Cardiac muscle cell (in vitro differentiated cells and primary cell): ENCODE measurements at regions not wholly inside any gene's neighbourhood (a gene's known extent, or its start where the extent isn't known, plus 50 kb on each side); places are given as distances from the start of the nearest gene placed in this dataset.

Experiments used
- DNase-seq, 2 donors: peaks; one replicate each; pipeline versions ENCODE4 v3.0.0 to v3.0.0-alpha.2; 2010 to 2017; ENCODE audit warnings: low read depth in 1 of 2, low spot score in 1 of 2
- H3K27ac ChIP-seq: fragments of 200-600 bp; sonication (generic); 2 replicates; pipeline ENCODE4 v1.5.1; 2016
- H3K27me3 ChIP-seq: fragments of 200-600 bp; sonication (generic); 2 replicates; pipeline ENCODE4 v1.6.0; 2016; ENCODE audit warnings: control low read depth
- H3K36me3 ChIP-seq: fragments of 200-600 bp; sonication (generic); 2 replicates; pipeline ENCODE4 v1.5.1; 2016; ENCODE audit warnings: control low read depth
- H3K4me1 ChIP-seq: fragments of 200-600 bp; sonication (generic); 2 replicates; pipeline ENCODE4 v1.8.1; 2017; ENCODE audit warnings: low read depth, mild to moderate bottlenecking, mixed run types
- H3K4me3 ChIP-seq: fragments of 200-600 bp; sonication (generic); 2 replicates; pipeline ENCODE4 v1.5.1; 2016; ENCODE audit warnings: mild to moderate bottlenecking
- H3K9me3 ChIP-seq: fragments of 200-600 bp; sonication (generic); 2 replicates; pipeline ENCODE4 v1.5.1; 2017; ENCODE audit warnings: low read depth, mild to moderate bottlenecking, control low read depth
- CTCF ChIP-seq: IDR thresholded peaks from 2 replicates; pipeline ENCODE4 v1.5.1; 2012; ENCODE audit warnings: low read depth, mild to moderate bottlenecking, low read length

GRCh38 chr17:22694362-22695227 is 1002.3 kb downstream of the KCNJ18 start:
- H3K9me3 ChIP-seq: no peaks in the 10 kb centered on the region
- H3K4me1 ChIP-seq: no peaks in the 10 kb centered on the region
- no peak for DNase-seq

GRCh38 chr17:22695228-22695619 is 1002.9 kb downstream of the KCNJ18 start:
- Histone ChIP-seq H3K4me3 (no peak overlapping the region), H3K36me3 (no peaks in the 10 kb centered on the region), H3K4me1 (no peaks in the 10 kb centered on the region), H3K9me3 (no peaks in the 10 kb centered on the region), H3K27me3 (no peaks in the 10 kb centered on the region), H3K27ac (no peak overlapping the region)
- TF ChIP-seq CTCF: no peak
- no peak for DNase-seq

More at GRCh38 chr17:22694362-22695227, 1002.3 kb downstream of the KCNJ18 start:
- H3K27me3 ChIP-seq: no peaks in the 10 kb centered on the region
- no peaks in the 10 kb centered on the region for H3K36me3 ChIP-seq
- H3K4me3 ChIP-seq: no peak overlapping the region
- H3K27ac ChIP-seq: no peak overlapping the region
- peak; percentile 8 for TF ChIP-seq CTCF

- H3K4me1 ChIP-seq: no peaks in the 10 kb centered on the region
- no peak for DNase-seq
- H3K4me3 ChIP-seq: no peak overlapping the region
- H3K27ac ChIP-seq: no peak overlapping the region
- TF ChIP-seq CTCF: no peak
- H3K9me3 ChIP-seq: no peaks in the 10 kb centered on the region
- no peaks in the 10 kb centered on the region for H3K36me3 ChIP-seq
- H3K27me3 ChIP-seq: no peaks in the 10 kb centered on the region
These were observed 1010.9 kb downstream of the KCNJ18 start for GRCh38 chr17:22703204-22703603.

DNA sequence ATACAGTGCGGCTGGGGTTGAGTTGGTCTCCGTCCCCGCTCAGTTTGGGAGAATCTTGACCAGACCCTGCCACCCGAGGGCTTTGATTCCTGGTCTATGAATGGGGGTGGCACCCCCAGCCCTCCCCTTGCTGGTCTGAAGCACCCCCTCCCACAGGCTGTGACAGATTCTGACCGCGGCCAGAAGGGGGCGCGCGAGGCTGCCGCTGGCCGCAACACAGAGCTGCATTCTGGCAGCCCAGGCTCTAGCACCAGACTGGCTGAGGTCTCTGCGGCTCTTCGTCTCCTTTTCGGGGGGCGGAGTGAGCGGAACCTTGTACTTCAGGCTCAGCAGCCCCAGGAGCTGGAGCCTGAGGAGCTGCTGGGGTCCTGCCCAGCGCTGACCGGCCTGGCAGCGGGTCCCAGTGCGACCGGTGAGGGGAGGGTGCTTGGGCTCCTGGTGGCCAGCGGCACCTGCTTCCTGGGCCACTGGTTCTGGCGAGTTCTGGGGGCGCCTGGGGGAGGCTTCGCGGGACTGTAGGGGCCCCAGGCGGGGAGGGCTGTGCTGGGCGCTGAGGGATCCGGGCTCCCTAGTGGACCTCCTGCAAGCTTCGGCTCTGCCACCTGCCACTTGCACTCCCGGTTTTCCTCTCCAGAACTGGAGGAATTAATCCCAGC is 1011.6 kb downstream of the KCNJ18 start:
- H3K4me1 ChIP-seq: no peaks in the 10 kb centered on the region
- no peak overlapping the region for H3K4me3 ChIP-seq
- H3K27me3 ChIP-seq: no peaks in the 10 kb centered on the region
- no peak overlapping the region for H3K27ac ChIP-seq
- no peak for TF ChIP-seq CTCF
- H3K36me3 ChIP-seq: no peaks in the 10 kb centered on the region
- DNase-seq: no peak
- no peaks in the 10 kb centered on the region for H3K9me3 ChIP-seq

- Histone ChIP-seq H3K36me3 (no peaks in the 10 kb centered on the region), H3K27ac (no peak overlapping the region), H3K9me3 (no peaks in the 10 kb centered on the region), H3K4me3 (no peak overlapping the region), H3K27me3 (no peaks in the 10 kb centered on the region), H3K4me1 (no peaks in the 10 kb centered on the region)
- no peak for DNase-seq
- TF ChIP-seq CTCF: no peak
These were observed 1012.4 kb downstream of the KCNJ18 start for GRCh38 chr17:22704674-22705073.
